ENCODE measurements at regions not wholly inside any gene's neighbourhood (a gene's known extent, or its start where the extent isn't known, plus 50 kb on each side); places are given as distances from the start of the nearest gene placed in this dataset.

DNA sequence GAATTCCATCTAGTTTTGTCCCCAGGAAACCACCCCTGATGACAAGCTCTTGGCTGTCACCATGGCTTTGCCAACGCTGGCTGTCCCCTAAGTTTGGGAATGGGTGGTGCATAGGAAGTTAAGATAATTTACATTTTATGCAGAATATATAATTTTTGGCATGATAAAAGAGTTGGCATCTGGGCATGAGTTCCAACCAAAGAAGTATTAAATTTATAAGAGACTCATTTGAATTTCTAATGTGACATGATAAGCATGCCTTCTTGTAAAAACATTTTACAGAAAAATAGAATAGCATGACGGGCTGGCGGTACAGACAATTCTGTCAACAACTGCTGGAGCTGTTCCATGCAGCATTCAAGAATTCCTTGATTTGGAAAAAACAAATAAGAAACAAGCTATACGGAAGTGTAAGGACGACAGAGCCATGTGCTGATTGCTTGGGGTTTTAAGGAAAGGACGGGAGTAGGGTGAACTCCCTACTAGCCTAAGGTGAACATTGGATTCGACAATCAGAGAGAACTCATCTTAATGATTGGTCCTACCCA is 106.8 kb upstream of the C1orf21 start:
- no peaks in the 10 kb centered on the region for H3K79me1 ChIP-seq (ENCODE audit: low read depth, low read length)
- no peak overlapping the region for H4K8ac ChIP-seq (ENCODE audit: extremely low read depth, insufficient read depth, low read length)
- H3K14ac ChIP-seq (ENCODE audit: insufficient read length): no peak overlapping the region
- no peaks in the 10 kb centered on the region for H3K79me2 ChIP-seq (ENCODE audit: control insufficient read depth in 1 of 2, insufficient read depth in 2 of 2, low read length in 2 of 2)
- H2AFZ ChIP-seq (ENCODE audit: low read length): no peak overlapping the region
- ChIA-PET CTCF (ENCODE audit: partially characterized antibody) (interaction anchor here (0.7 to 1.8 kb wide), 2 partner anchors 99 to 384 kb away, joined by 3 read pairs; no protein-coding TSS in a partner anchor), POLR2A (ENCODE audit: partially characterized antibody) (no interaction called here)
- no peak overlapping the region for H2BK5ac ChIP-seq (ENCODE audit: low read depth, low read length)
- FAIRE-seq (no peak), DNase-seq (ENCODE audit: low read depth in 1 of 2, low spot score in 2 of 2) (no peak)
- H3K4me2 ChIP-seq (ENCODE audit: insufficient read depth in 1 of 2, low read depth in 2 of 2, low read length in 2 of 2): no peak overlapping the region
- H3K4me3 ChIP-seq (ENCODE audit: extremely low read depth in 1 of 4, insufficient read depth in 2 of 4, low read depth in 3 of 4, low read length in 4 of 4): no peak overlapping the region
- H2BK120ac ChIP-seq (replicated peaks; ENCODE audit: low read depth, low read length): no peak overlapping the region
- H2BK12ac ChIP-seq (ENCODE audit: low read depth, low read length): no peak overlapping the region
- no peak overlapping the region for H3K27ac ChIP-seq (ENCODE audit: low read depth, low read length)
- no peak overlapping the region for H3K18ac ChIP-seq (ENCODE audit: extremely low read depth, low read length)
- WGBS, 2 experiments (ENCODE audit: extremely low coverage in 1 of 2, insufficient coverage in 1 of 2, insufficient read length in 1 of 2, insufficient replicate concordance in 2 of 2, low coverage in 1 of 2, low lambda C conversion rate in 2 of 2, missing lambda C conversion rate in 1 of 2): 86% methylated on average over 7 of the region's 7 CpGs; no CpG with 5 or more reads in 1 of the 2 experiments
- H2AK5ac ChIP-seq (ENCODE audit: low read depth, low read length): no peak overlapping the region
- no peak overlapping the region for H3K4ac ChIP-seq (replicated peaks; ENCODE audit: insufficient read length, low read depth, low read length)
- H3K36me3 ChIP-seq (ENCODE audit: control insufficient read depth in 2 of 4, insufficient read depth in 4 of 4, low read length in 3 of 4): no peaks in the 10 kb centered on the region; a peak in 1 of 8 replicates
- H2BK15ac ChIP-seq (ENCODE audit: low read length): no peak overlapping the region
- no peak overlapping the region for H3K9ac ChIP-seq (replicated peaks in 1 of 4; ENCODE audit: extremely low read depth in 1 of 4, low read depth in 3 of 4, low read length in 3 of 4)
- no peaks in the 10 kb centered on the region for H3K23me2 ChIP-seq (ENCODE audit: low read depth, low read length)
- no peak overlapping the region for H2BK20ac ChIP-seq (ENCODE audit: low read length)
- no peak overlapping the region for H4K5ac ChIP-seq (ENCODE audit: insufficient read length, low read depth, low read length)
- H3K27me3 ChIP-seq (replicated peaks in 1 of 4; ENCODE audit: control insufficient read depth in 3 of 4, extremely low read depth in 1 of 4, insufficient read depth in 3 of 4, low read length in 3 of 4): no peaks in the 10 kb centered on the region
- H3K23ac ChIP-seq (ENCODE audit: insufficient read length): no peak overlapping the region
- H4K20me1 ChIP-seq (replicated peaks in 1 of 2; ENCODE audit: control insufficient read depth in 1 of 2, insufficient read depth in 2 of 2, low read length in 2 of 2): no peaks in the 10 kb centered on the region
- H3K56ac ChIP-seq (replicated peaks; ENCODE audit: insufficient read length, low read depth, low read length): no peak overlapping the region
- H3K4me1 ChIP-seq (replicated peaks in 1 of 4; ENCODE audit: control insufficient read depth in 3 of 4, insufficient read depth in 4 of 4, low read length in 3 of 4): no peaks in the 10 kb centered on the region
- H4K91ac ChIP-seq (replicated peaks; ENCODE audit: insufficient read length, low read length): no peak overlapping the region
- no peaks in the 10 kb centered on the region for H3K9me3 ChIP-seq (ENCODE audit: insufficient read depth in 2 of 2, low read depth in 1 of 2, low read length in 1 of 2)
- TF ChIP-seq EP300 (IDR thresholded peaks at IDR 0.05; ENCODE audit: borderline replicate concordance in 1 of 2, low read depth in 2 of 2, low read length in 2 of 2): no peak
- no peak for TF ChIP-seq RBBP5 (IDR thresholded peaks at IDR 0.05; ENCODE audit: borderline replicate concordance, low read depth, low read length)
- TF ChIP-seq RNF2 (IDR thresholded peaks at IDR 0.05; ENCODE audit: borderline replicate concordance, low read depth, low read length, missing control alignments, poor library complexity, severe bottlenecking): no peak
- TF ChIP-seq SAP30 (IDR thresholded peaks at IDR 0.05; ENCODE audit: insufficient read depth, insufficient replicate concordance, low read length): no peak
- TF ChIP-seq TEAD4 (IDR thresholded peaks at IDR 0.05; ENCODE audit: low read depth, low read length): no peak
- no peak for TF ChIP-seq TBP (IDR thresholded peaks at IDR 0.05; ENCODE audit: low read depth, low read length)
- no peak for TF ChIP-seq RFX5 (IDR thresholded peaks at IDR 0.05; ENCODE audit: borderline replicate concordance, low read depth, low read length)
- TF ChIP-seq TAF7 (optimal IDR thresholded peaks at IDR 0.05; ENCODE audit: borderline replicate concordance, low read depth, low read length): no peak
- TF ChIP-seq CTBP2 (IDR thresholded peaks at IDR 0.05; ENCODE audit: borderline replicate concordance, insufficient read depth, insufficient read length, low read length): no peak
- no peak for TF ChIP-seq SP2 (IDR thresholded peaks at IDR 0.05; ENCODE audit: low read length)
- TF ChIP-seq POLR2AphosphoS5 (IDR thresholded peaks at IDR 0.05; ENCODE audit: low read depth, low read length): no peak
- TF ChIP-seq SP1 (IDR thresholded peaks at IDR 0.05; ENCODE audit: low read depth, low read length): no peak
- TF ChIP-seq KDM4A (IDR thresholded peaks at IDR 0.05; ENCODE audit: low read depth, low read length, severe bottlenecking): no peak
- TF ChIP-seq GABPA (IDR thresholded peaks at IDR 0.05; ENCODE audit: borderline replicate concordance, insufficient read depth, low read length): no peak
